ENCODE measurements at regions not wholly inside any gene's neighbourhood (a gene's known extent, or its start where the extent isn't known, plus 50 kb on each side); places are given as distances from the start of the nearest gene placed in this dataset.

GRCh38 chrX:38856670-38857265 is 55.5 kb downstream of the MID1IP1 start:
- DNase-seq (ENCODE audit: low read depth), result no peak

GRCh38 chrX:38857736-38858523 is 56.7 kb downstream of the MID1IP1 start:
- DNase-seq (ENCODE audit: low read depth), result no peak

GRCh38 chrX:38859602-38860001 is 58.3 kb downstream of the MID1IP1 start:
- peak; percentile 80 for DNase-seq (ENCODE audit: low read depth)

- no peak for DNase-seq (ENCODE audit: low read depth)
These were observed 59.1 kb downstream of the MID1IP1 start for GRCh38 chrX:38860106-38861013.

GRCh38 chrX:38861489-38861888 is 60.2 kb downstream of the MID1IP1 start:
- peak; percentile 68 for DNase-seq (ENCODE audit: low read depth)

GRCh38 chrX:38862100-38862499 is 60.8 kb downstream of the MID1IP1 start:
- DNase-seq (ENCODE audit: low read depth), result no peak

- DNase-seq (ENCODE audit: low read depth), result no peak
These were observed 62.9 kb downstream of the MID1IP1 start for GRCh38 chrX:38864165-38864564.

- no peak for DNase-seq (ENCODE audit: low read depth)
These were observed 67.1 kb downstream of the MID1IP1 start for GRCh38 chrX:38868321-38868720.

- DNase-seq (ENCODE audit: low read depth), result peak; percentile 53
These were observed 67.7 kb downstream of the MID1IP1 start for GRCh38 chrX:38868941-38869401.

- no peak for DNase-seq (ENCODE audit: low read depth)
These were observed 69.2 kb downstream of the MID1IP1 start for GRCh38 chrX:38870361-38870895.

GRCh38 chrX:38871129-38872029 is 70.1 kb downstream of the MID1IP1 start:
- DNase-seq (ENCODE audit: low read depth), result no peak

GRCh38 chrX:38877366-38877765 is 76.1 kb downstream of the MID1IP1 start:
- DNase-seq (ENCODE audit: low read depth), result no peak

- DNase-seq (ENCODE audit: low read depth), result no peak
These were observed 77.5 kb downstream of the MID1IP1 start for GRCh38 chrX:38878641-38879340.

GRCh38 chrX:38879631-38880220 is 78.5 kb downstream of the MID1IP1 start:
- DNase-seq (ENCODE audit: low read depth), result no peak

GRCh38 chrX:38880296-38880854 is 79.1 kb downstream of the MID1IP1 start:
- peak; percentile 14 for DNase-seq (ENCODE audit: low read depth)

- DNase-seq (ENCODE audit: low read depth), result no peak
These were observed 79.8 kb downstream of the MID1IP1 start for GRCh38 chrX:38881066-38881465.

GRCh38 chrX:38881727-38882126 is 80.5 kb downstream of the MID1IP1 start:
- no peak for DNase-seq (ENCODE audit: low read depth)

GRCh38 chrX:38882894-38883626 is 81.8 kb downstream of the MID1IP1 start:
- DNase-seq (ENCODE audit: low read depth), result peak; percentile 59

GRCh38 chrX:38886112-38886511 is 84.9 kb downstream of the MID1IP1 start:
- no peak for DNase-seq (ENCODE audit: low read depth)

All from amniotic epithelial cell (primary cell).